Liver (tissue), 8 donors: ENCODE measurements at regions not wholly inside any gene's neighbourhood (a gene's known extent, or its start where the extent isn't known, plus 50 kb on each side); places are given as distances from the start of the nearest gene placed in this dataset.
A peak's percentile ranks its signal among the peaks of the same experiment; 100 is the strongest.

Experiments used
- DNase-seq: peaks from one replicate; pipeline ENCODE4 v3.0.0-alpha.2; 2017; ENCODE audit warnings: low spot score
- H3K27ac ChIP-seq, 2 donors: one replicate each; pipeline ENCODE4 v1.7.0; 2013; ENCODE audit warnings: inconsistent platforms in 2 of 2, low read length in 2 of 2, control low read depth in 1 of 2, low read depth in 1 of 2, mild to moderate bottlenecking in 1 of 2
- H3K27me3 ChIP-seq, 4 donors: one replicate each; pipeline versions ENCODE4 v1.6.1 to v1.7.0; 2013; ENCODE audit warnings: low read length in 3 of 4, inconsistent platforms in 1 of 4, mild to moderate bottlenecking in 1 of 4, moderate library complexity in 1 of 4; ENCODE audit not compliant: control insufficient read depth in 4 of 4, insufficient read depth in 4 of 4
- H3K36me3 ChIP-seq, 4 donors: one replicate each; pipeline versions ENCODE4 v1.6.1 to v1.7.0; 2013; ENCODE audit warnings: low read length in 3 of 4, mild to moderate bottlenecking in 3 of 4, low read depth in 1 of 4, moderate library complexity in 1 of 4; ENCODE audit not compliant: control insufficient read depth in 4 of 4, insufficient read depth in 3 of 4
- H3K4me1 ChIP-seq, 4 donors: one replicate each; pipeline versions ENCODE4 v1.6.1 to v1.7.0; 2013; ENCODE audit warnings: low read length in 3 of 4, mild to moderate bottlenecking in 3 of 4, moderate library complexity in 1 of 4; ENCODE audit not compliant: control insufficient read depth in 4 of 4, insufficient read depth in 4 of 4
- H3K4me3 ChIP-seq, 3 donors: one replicate each; pipeline versions ENCODE4 v1.6.1 to v1.7.0; 2013; ENCODE audit warnings: low read length in 3 of 3, control low read depth in 1 of 3, low read depth in 1 of 3, mild to moderate bottlenecking in 1 of 3
- H3K9ac ChIP-seq, 2 donors: one replicate each; pipeline ENCODE4 v1.7.0; 2013; ENCODE audit warnings: low read length in 2 of 2, mild to moderate bottlenecking in 2 of 2, moderate library complexity in 2 of 2, control low read depth in 1 of 2, low read depth in 1 of 2
- H3K9me3 ChIP-seq, 4 donors: one replicate each; pipeline versions ENCODE4 v1.6.1 to v1.7.0; 2013; ENCODE audit warnings: low read length in 3 of 4; ENCODE audit not compliant: control insufficient read depth in 4 of 4
- ATF3 ChIP-seq: IDR thresholded peaks from 2 replicates; pipeline ENCODE4 v1.6.1; 2016; ENCODE audit warnings: antibody characterized with exemption
- CTCF ChIP-seq: fragments of 150-350 bp; IDR thresholded peaks from 2 replicates; pipeline ENCODE4 v1.5.1; 2017; ENCODE audit warnings: improper control_type of control experiment, low read depth, low read length; ENCODE audit not compliant: missing input control
- FOXA1 ChIP-seq: IDR thresholded peaks from 2 replicates; pipeline ENCODE4 v1.6.1; 2016; ENCODE audit warnings: antibody characterized with exemption
- FOXA2 ChIP-seq: IDR thresholded peaks from 2 replicates; pipeline ENCODE4 v1.6.1; 2016; ENCODE audit warnings: antibody characterized with exemption
- GABPA ChIP-seq, 2 donors: IDR thresholded peaks in 1 of 2; conservative IDR thresholded peaks in 1 of 2; 2 replicates each; pipeline ENCODE4 v1.6.1; 2016; ENCODE audit warnings: antibody characterized with exemption in 2 of 2, mild to moderate bottlenecking in 1 of 2, moderate library complexity in 1 of 2
- HNF4G ChIP-seq: IDR thresholded peaks from 2 replicates; pipeline ENCODE4 v1.6.1; 2016; ENCODE audit warnings: antibody characterized with exemption
- JUND ChIP-seq, 2 donors: IDR thresholded peaks; 2 replicates each; pipeline ENCODE4 v1.6.1; 2016; ENCODE audit warnings: antibody characterized with exemption in 2 of 2
- MAX ChIP-seq: IDR thresholded peaks from 2 replicates; pipeline ENCODE4 v1.6.1; 2016; ENCODE audit warnings: antibody characterized with exemption
- NR2F2 ChIP-seq: IDR thresholded peaks from 2 replicates; pipeline ENCODE4 v1.6.1; 2016; ENCODE audit warnings: antibody characterized with exemption
- REST ChIP-seq: IDR thresholded peaks from 2 replicates; pipeline ENCODE4 v1.6.1; 2016; ENCODE audit warnings: antibody characterized with exemption, mild to moderate bottlenecking
- RXRA ChIP-seq, 2 donors: IDR thresholded peaks; 2 replicates each; pipeline ENCODE4 v1.6.1; 2017 to 2018; ENCODE audit warnings: antibody characterized with exemption in 2 of 2, mild to moderate bottlenecking in 1 of 2
- SP1 ChIP-seq: IDR thresholded peaks from 2 replicates; pipeline ENCODE4 v1.6.1; 2018; ENCODE audit warnings: antibody characterized with exemption, mild to moderate bottlenecking
- TAF1 ChIP-seq: conservative IDR thresholded peaks from 2 replicates; pipeline ENCODE4 v1.6.1; 2016; ENCODE audit warnings: antibody characterized with exemption, mild to moderate bottlenecking
- YY1 ChIP-seq: IDR thresholded peaks from 2 replicates; pipeline ENCODE4 v1.6.1; 2016; ENCODE audit warnings: antibody characterized with exemption, mild to moderate bottlenecking
- ZBTB33 ChIP-seq: IDR thresholded peaks from 2 replicates; pipeline ENCODE4 v1.6.1; 2016; ENCODE audit warnings: antibody characterized with exemption
- WGBS: extraction: QIAGEN DNeasy Blood & Tissue Kit; methylation state at CpG from one replicate; pipeline ENCODE4 v1.1.7; 2013; 5-methylcytosine and 5-hydroxymethylcytosine counted together
- donor health status: healthy.
- donor health status: healthy.
- donor health status: healthy.
- donor health status: healthy.
- donor health status: healthy.

GRCh38 chr1:90854397-90854924, 137.4 kb upstream of the BARHL2 start:
- H3K9ac ChIP-seq: no peak overlapping the region
- peaks cover 0 to 13% (median 10%) of the 10 kb centered on the region in 4 donors for H3K4me1 ChIP-seq
- H3K36me3 ChIP-seq: no peaks in the 10 kb centered on the region
- no peak overlapping the region for H3K27ac ChIP-seq
- DNase-seq: no peak
- WGBS: 95% methylated on average over 4 of the region's 4 CpGs
- H3K9me3 ChIP-seq: no peaks in the 10 kb centered on the region
- no peaks in the 10 kb centered on the region for H3K27me3 ChIP-seq
- no peak overlapping the region for H3K4me3 ChIP-seq
- TF ChIP-seq CTCF (no peak), ATF3 (no peak), JUND (IDR thresholded peaks at IDR 0.05) (no peak), REST (no peak), ZBTB33 (no peak), YY1 (no peak), NR2F2 (no peak), FOXA2 (no peak), FOXA1 (no peak), TAF1 (no peak), RXRA (IDR thresholded peaks at IDR 0.05) (no peak), GABPA (IDR thresholded peaks at IDR 0.05 in 1 of 2, conservative IDR thresholded peaks at IDR 0.05 in 1 of 2) (no peak), HNF4G (no peak), MAX (no peak), SP1 (no peak)

- Histone ChIP-seq H3K9me3 (no peaks in the 10 kb centered on the region), H3K4me3 (peak overlapping the region; percentile 13 to 96 (median 30)), H3K27ac (no peak overlapping the region), H3K36me3 (no peaks in the 10 kb centered on the region), H3K9ac (peak overlapping the region in 1 of 2 donors; percentile 40), H3K4me1 (peaks cover 0 to 13% (median 10%) of the 10 kb centered on the region in 4 donors), H3K27me3 (no peaks in the 10 kb centered on the region)
- TF ChIP-seq REST: peak; percentile 1
- no peak for TF ChIP-seq GABPA (IDR thresholded peaks at IDR 0.05 in 1 of 2, conservative IDR thresholded peaks at IDR 0.05 in 1 of 2)
- WGBS: 2% methylated on average over 21 of the region's 21 CpGs
- DNase-seq: no peak
These were observed 134.6 kb upstream of the BARHL2 start for GRCh38 chr1:90851711-90852050.
